Suppressor macrophage treated with lipopolysaccharide for 1 hour (primary cell): ENCODE measurements at regions not wholly inside any gene's neighbourhood (a gene's known extent, or its start where the extent isn't known, plus 50 kb on each side); places are given as distances from the start of the nearest gene placed in this dataset.

Source experiments
- DNase-seq, 3 donors: peaks; one replicate each; pipeline ENCODE4 v3.0.0-alpha.2; 2020 to 2022

- no peak for DNase-seq
These were observed 394.1 kb downstream of the ZNF608 start for GRCh38 chr5:124352312-124352711.

GRCh38 chr5:124349931-124350330 lies 396.5 kb downstream of the ZNF608 start:
- DNase-seq = no peak

- DNase-seq = no peak
These were observed 403.0 kb downstream of the ZNF608 start for GRCh38 chr5:124343451-124343867.

- DNase-seq = no peak
These were observed 403.5 kb downstream of the ZNF608 start for GRCh38 chr5:124342986-124343385.

- DNase-seq = no peak
These were observed 403.9 kb downstream of the ZNF608 start for GRCh38 chr5:124342584-124342983.

- no peak for DNase-seq
These were observed 404.4 kb downstream of the ZNF608 start for GRCh38 chr5:124342027-124342471.

GRCh38 chr5:124341066-124341858 lies 405.2 kb downstream of the ZNF608 start:
- DNase-seq = no peak

GRCh38 chr5:124337996-124338395 lies 408.4 kb downstream of the ZNF608 start:
- no peak for DNase-seq

GRCh38 chr5:124333298-124333979 lies 413.0 kb downstream of the ZNF608 start:
- DNase-seq = no peak

- DNase-seq = no peak
These were observed 414.2 kb downstream of the ZNF608 start for GRCh38 chr5:124332273-124332672.

- no peak for DNase-seq
These were observed 415.7 kb downstream of the ZNF608 start for GRCh38 chr5:124330595-124331220.

GRCh38 chr5:124328201-124328600 lies 418.2 kb downstream of the ZNF608 start:
- no peak for DNase-seq

- DNase-seq = no peak
These were observed 427.8 kb downstream of the ZNF608 start for GRCh38 chr5:124318661-124319060.

GRCh38 chr5:124317451-124317850 lies 429.0 kb downstream of the ZNF608 start:
- no peak for DNase-seq

GRCh38 chr5:124315741-124316415 lies 430.6 kb downstream of the ZNF608 start:
- peak in 1 of 3 donors; percentile 1 for DNase-seq

GRCh38 chr5:124310453-124310852 lies 436.0 kb downstream of the ZNF608 start:
- no peak for DNase-seq

GRCh38 chr5:124309241-124309980 lies 437.0 kb downstream of the ZNF608 start:
- DNase-seq = no peak

GRCh38 chr5:124303366-124303765 lies 443.1 kb downstream of the ZNF608 start:
- DNase-seq = no peak

GRCh38 chr5:124302533-124302932 lies 443.9 kb downstream of the ZNF608 start:
- no peak for DNase-seq

GRCh38 chr5:124301850-124302249 lies 444.6 kb downstream of the ZNF608 start:
- DNase-seq = no peak

- DNase-seq = no peak
These were observed 445.4 kb downstream of the ZNF608 start for GRCh38 chr5:124300815-124301621.

- DNase-seq = no peak
These were observed 448.6 kb downstream of the ZNF608 start for GRCh38 chr5:124297826-124298225.
